DND-41 (cell line): ENCODE measurements at regions not wholly inside any gene's neighbourhood (a gene's known extent, or its start where the extent isn't known, plus 50 kb on each side); places are given as distances from the start of the nearest gene placed in this dataset.

ENCODE experiments used
- EZH2 ChIP-seq: IDR thresholded peaks from 3 replicates; pipeline ENCODE4 v1.6.1; 2012; ENCODE audit warnings: borderline replicate concordance, low read depth, mild to moderate bottlenecking, moderate library complexity, low read length, inconsistent platforms; ENCODE audit not compliant: severe bottlenecking
- TF ChIP-seq, protein P1 (sequence below): IDR thresholded peaks from 2 replicates; pipeline ENCODE4 v1.5.1; 2012; ENCODE audit warnings: borderline replicate concordance, low read length, moderate library complexity, mild to moderate bottlenecking; ENCODE audit not compliant: poor library complexity, severe bottlenecking; ENCODE audit errors: extremely low read depth

DNA sequence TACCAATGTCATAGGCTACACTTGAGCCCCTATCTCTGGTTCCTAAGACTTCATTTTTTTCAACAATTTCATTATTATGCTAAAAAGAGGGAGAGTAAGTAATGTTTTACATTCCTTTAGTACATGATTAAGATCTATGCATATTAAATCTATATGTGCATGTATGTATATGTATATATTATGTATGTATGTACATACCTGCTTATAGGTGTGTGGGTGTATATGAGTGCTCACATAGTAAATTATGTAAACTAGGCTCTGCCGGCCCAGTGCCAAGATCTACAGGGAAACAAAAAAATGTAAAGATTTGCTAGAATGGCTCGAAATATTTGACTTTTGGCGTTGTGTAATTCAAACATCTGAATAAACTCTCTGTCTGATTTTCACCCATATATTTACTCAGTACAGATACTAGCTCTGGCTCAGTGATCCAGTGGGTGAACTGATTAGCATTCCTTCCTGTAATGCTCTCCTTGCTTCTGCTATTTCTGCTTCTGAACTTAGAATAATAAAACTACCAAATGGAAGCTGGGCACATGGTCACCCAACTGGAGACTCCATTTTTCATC, 113.1 kb upstream of the FGGY start:
- TF ChIP-seq, protein P1, sequence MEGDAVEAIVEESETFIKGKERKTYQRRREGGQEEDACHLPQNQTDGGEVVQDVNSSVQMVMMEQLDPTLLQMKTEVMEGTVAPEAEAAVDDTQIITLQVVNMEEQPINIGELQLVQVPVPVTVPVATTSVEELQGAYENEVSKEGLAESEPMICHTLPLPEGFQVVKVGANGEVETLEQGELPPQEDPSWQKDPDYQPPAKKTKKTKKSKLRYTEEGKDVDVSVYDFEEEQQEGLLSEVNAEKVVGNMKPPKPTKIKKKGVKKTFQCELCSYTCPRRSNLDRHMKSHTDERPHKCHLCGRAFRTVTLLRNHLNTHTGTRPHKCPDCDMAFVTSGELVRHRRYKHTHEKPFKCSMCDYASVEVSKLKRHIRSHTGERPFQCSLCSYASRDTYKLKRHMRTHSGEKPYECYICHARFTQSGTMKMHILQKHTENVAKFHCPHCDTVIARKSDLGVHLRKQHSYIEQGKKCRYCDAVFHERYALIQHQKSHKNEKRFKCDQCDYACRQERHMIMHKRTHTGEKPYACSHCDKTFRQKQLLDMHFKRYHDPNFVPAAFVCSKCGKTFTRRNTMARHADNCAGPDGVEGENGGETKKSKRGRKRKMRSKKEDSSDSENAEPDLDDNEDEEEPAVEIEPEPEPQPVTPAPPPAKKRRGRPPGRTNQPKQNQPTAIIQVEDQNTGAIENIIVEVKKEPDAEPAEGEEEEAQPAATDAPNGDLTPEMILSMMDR, result no peak
- TF ChIP-seq EZH2, result no peak
